GM21447 (cell line): ENCODE measurements at regions not wholly inside any gene's neighbourhood (a gene's known extent, or its start where the extent isn't known, plus 50 kb on each side); places are given as distances from the start of the nearest gene placed in this dataset.

Experiments used
- ATAC-seq: cut with Tn5 transposase; IDR thresholded peaks from one replicate; pipeline ENCODE4 v1.9.1; 2021; ENCODE audit not compliant: unreplicated experiment

- no peak for ATAC-seq
These were observed 1540.5 kb downstream of the UQCRFS1 start for GRCh38 chr19:27672309-27673047.

DNA sequence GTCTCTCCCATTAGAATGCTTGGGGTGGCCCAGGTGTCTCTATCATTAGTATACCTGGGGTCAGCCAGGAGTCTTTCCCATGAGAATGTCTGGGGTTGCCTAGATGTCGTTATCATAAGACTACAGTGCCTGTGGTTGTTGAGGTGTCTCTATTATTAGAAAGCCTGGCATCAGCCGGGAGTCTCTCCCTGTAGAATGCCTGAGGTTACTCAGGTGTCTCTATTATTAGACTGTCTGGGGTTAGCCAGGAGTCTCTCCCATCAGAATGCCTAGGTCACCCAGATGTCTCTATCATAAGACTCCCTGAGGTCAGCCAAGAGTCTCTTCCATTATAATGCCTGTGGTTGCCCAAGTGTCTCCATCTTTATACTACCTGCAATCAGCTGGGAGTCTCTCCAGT lies 1541.1 kb downstream of the UQCRFS1 start:
- ATAC-seq, result no peak

- no peak for ATAC-seq
These were observed 1552.5 kb downstream of the UQCRFS1 start for GRCh38 chr19:27660428-27660827.

DNA sequence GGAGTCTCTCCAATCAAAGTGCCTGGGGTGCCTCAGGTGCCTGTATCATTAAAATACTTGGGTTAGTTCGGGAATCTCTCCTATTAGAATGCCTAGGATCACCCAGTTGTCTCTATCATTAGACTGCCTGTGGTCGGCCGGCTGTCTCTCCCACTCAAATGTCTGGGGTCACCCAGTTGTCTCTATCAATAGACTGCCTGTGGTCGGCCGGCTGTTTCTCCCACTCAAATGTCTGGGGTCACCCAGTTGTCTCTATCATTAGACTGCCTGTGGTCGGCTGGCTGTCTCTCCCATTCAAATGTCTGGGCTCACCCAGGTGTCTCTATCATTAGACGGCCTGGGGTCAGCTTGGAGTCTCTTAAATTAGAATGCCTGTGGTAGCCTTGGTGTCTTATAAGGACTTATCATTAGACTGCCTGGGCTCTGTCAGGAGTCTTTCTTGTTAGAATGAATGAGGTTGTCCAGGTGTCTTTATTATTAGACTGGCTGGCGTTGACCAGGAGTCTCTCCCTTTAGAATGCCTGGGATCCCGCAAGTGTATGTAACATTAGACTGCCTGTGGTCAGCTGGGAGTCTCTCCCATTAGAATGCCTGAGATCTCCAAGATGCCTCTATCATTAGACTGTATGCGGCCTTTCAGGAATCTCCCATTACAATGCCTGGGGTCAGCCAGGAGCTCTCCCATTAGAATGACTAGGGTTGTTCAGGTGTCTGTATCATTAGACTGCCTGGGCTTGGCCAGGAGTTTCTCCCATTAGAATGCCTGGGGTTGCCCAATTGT lies 1555.5 kb downstream of the UQCRFS1 start:
- ATAC-seq, result no peak

DNA sequence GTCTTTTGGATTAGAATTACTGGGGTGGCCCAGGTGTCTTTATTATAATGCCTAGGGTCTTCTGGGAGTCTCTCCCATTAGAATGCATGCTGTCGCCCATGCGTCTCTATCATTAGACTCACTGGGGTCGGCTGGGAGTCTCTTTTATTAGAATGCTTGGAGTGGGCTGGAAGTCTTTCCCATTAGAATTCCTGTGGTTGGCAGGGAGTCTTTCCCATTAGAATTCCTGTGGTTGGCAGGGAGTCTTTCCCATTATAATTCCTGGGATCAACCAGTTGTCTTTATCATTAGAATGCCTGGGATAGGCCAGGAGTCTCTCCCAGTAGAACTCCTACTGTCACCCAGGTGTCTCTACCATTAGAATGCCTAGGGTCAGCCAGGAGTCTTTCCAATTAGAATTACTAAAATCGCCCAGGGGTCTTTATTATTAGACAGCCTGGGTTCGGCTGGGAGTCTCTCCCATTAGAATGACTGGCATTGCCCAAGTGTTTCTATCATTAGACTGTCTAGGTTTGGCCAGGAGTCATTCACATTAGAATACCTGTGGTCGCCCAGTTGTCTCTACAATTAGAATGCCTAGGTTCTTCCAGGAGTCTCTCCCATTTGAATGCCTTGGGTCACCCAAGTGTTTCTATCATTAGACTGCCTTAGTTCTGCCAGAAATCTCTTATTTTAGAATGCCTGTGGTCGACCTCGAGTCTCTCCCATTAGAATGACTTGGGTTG lies 1558.5 kb downstream of the UQCRFS1 start:
- no peak for ATAC-seq

GRCh38 chr19:27652796-27653195 lies 1560.2 kb downstream of the UQCRFS1 start:
- no peak for ATAC-seq

DNA sequence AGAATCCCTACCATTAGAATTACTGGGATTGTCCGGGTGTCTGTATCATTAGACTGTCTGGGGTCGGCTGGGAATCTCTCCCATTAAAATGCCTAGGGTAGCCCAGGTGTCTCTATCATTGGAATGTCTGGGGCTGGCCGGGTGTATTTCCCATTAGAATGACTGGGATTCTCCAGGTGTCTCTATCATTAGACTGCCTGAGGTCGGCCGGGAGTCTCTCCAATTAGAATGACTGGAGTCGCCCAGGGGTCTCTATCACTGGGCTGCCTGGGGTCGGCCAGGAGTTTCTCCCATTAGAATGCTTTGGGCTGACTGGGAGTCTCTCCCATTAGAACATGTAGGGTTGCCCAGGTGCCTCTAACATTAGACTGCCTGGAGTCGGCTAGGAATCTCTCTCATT lies 1560.7 kb downstream of the UQCRFS1 start:
- no peak for ATAC-seq

DNA sequence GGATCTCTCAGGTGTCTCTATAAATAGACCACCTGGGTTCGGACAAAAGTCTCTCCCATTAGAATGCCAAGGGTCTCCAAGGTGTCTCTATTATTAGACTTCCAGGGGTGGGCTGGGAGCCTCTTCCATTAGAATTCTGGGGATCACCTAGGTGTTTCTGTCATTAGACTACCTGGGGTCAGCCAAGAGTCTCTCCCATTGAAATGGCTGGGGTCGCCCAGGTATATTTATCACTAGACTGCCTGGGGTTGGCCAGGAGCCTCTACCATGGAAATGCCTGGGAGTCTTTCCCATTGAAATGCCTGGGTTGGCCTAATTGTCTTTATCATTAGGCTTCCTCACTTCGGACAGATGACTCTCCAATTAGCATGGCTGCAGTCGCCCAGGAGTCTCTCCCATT lies 1565.5 kb downstream of the UQCRFS1 start:
- ATAC-seq, result no peak

DNA sequence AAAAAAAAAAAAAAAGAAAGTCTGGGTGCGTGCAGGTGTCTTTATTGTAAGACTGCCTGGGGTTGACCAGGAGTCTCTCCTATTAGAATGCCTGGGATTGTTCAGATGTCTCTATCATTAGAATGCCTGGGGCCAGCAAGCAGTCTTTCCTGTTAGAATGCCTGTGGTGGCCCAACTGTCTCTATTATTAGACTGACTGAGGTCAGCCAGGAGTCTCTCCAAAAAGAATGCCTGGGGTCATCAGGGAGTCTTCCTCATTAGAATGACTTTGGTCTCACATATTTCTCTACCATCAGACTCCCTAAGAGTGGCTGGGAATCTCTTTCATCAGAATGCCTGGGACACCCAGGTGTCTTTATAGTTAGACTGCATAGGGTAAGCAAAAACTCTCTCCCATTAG lies 1577.5 kb downstream of the UQCRFS1 start:
- no peak for ATAC-seq

GRCh38 chr19:27618006-27618405 lies 1594.9 kb downstream of the UQCRFS1 start:
- ATAC-seq, result no peak

DNA sequence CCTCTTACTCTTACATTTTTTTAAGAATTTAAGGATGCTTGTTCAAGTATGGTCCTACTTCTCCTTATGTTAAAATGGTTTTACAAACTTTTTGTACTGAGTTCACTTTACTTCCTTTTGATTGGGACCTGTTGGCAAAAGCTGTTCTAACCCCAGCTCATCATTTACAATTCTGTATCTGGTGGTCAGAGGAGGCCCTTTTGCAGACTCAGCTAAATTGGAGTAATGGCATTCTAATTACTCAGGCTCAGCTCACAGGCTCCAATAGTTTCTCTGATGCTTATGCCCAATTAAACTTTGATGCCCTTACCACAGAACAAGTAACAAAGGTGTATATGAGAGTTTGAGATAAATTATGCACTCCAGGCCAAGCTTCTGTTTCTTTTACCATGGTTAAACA lies 1632.0 kb downstream of the UQCRFS1 start:
- ATAC-seq, result no peak
